HCT116 (cell line): ENCODE measurements at regions not wholly inside any gene's neighbourhood (a gene's known extent, or its start where the extent isn't known, plus 50 kb on each side); places are given as distances from the start of the nearest gene placed in this dataset.

ENCODE experiments used
- CTCF ChIP-seq, 3 experiments: fragments of 200-600 bp in 1 of 3; sonication (generic) in 1 of 3; IDR thresholded peaks in 2 of 3; conservative IDR thresholded peaks in 1 of 3; 2 replicates each; pipeline ENCODE4 v1.5.1; 2012 to 2017; ENCODE audit warnings: low read depth in 2 of 3, low read length in 2 of 3, antibody characterized with exemption in 1 of 3, borderline replicate concordance in 1 of 3, control low read depth in 1 of 3, mild to moderate bottlenecking in 1 of 3, mixed read lengths in 1 of 3, mixed run types in 1 of 3, moderate library complexity in 1 of 3; ENCODE audit not compliant: insufficient read depth in 1 of 3
- EZH2 ChIP-seq: fragments of 200-600 bp; sonication (generic); IDR thresholded peaks from 2 replicates; pipeline ENCODE4 v1.6.1; 2017; ENCODE audit warnings: antibody characterized with exemption, mixed run types
- POLR2A ChIP-seq: IDR thresholded peaks from 2 replicates; pipeline ENCODE4 v1.7.0; 2011; ENCODE audit warnings: borderline replicate concordance; ENCODE audit not compliant: insufficient read depth, insufficient read length; ENCODE audit errors: extremely low read depth
- POLR2AphosphoS5 ChIP-seq: IDR thresholded peaks from 2 replicates; pipeline ENCODE4 v1.6.1; 2011; ENCODE audit warnings: mild to moderate bottlenecking, low read depth, low read length, moderate library complexity
- ZFX ChIP-seq: fragments of 450-650 bp; IDR thresholded peaks from 2 replicates; pipeline ENCODE4 v1.6.1; 2017

- TF ChIP-seq POLR2AphosphoS5 (no peak), POLR2A (no peak), CTCF (IDR thresholded peaks at IDR 0.05 in 2 of 3, conservative IDR thresholded peaks at IDR 0.05 in 1 of 3; ENCODE audit: borderline replicate concordance in 1 of 3, insufficient read depth in 1 of 3, low read depth in 2 of 3, low read length in 2 of 3) (no peak), ZFX (no peak), EZH2 (no peak)
Measured at GRCh38 chr13:82447416-82448077, 1434.7 kb downstream of the SLITRK1 start.
